ENCODE measurements at regions not wholly inside any gene's neighbourhood (a gene's known extent, or its start where the extent isn't known, plus 50 kb on each side); places are given as distances from the start of the nearest gene placed in this dataset.
"Not testable (repeated sequence)": the region's sequence is repeated elsewhere in the genome, so short reads cannot be mapped to it uniquely, and the experiment has no call there.

DNA sequence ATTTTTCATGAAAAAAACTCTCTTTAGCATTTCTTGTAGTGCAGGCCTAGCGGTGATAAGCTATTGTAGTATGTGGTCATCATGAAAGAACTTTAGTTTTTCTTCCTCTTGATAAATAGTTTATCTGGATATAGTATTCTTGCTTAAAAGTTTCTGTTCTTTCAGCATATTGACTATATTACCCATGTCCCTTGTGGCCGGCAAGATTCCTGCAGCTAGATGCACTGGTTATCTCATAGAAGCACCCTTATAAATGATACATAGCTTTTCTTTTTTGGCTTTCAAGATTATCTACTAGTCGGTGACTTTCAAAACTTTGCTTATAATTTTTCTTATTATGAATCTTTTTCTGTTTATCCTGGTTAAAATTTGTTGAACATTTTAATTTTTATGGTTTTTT is 234.8 kb downstream of the ALG10 start:
- Mint-ChIP-seq H3K27ac (no peak overlapping the region), H3K4me3 (no peak overlapping the region), H3K9me3 (no peaks in the 10 kb centered on the region), H3K27me3 (ENCODE audit: low read depth) (no peaks in the 10 kb centered on the region), H3K4me1 (ENCODE audit: low read depth) (no peaks in the 10 kb centered on the region), H3K36me3 (ENCODE audit: insufficient read depth in 2 of 2) (no peaks in the 10 kb centered on the region)
- ATAC-seq (replicated peaks in 1 of 2) (no peak), DNase-seq (no peak)

DNA sequence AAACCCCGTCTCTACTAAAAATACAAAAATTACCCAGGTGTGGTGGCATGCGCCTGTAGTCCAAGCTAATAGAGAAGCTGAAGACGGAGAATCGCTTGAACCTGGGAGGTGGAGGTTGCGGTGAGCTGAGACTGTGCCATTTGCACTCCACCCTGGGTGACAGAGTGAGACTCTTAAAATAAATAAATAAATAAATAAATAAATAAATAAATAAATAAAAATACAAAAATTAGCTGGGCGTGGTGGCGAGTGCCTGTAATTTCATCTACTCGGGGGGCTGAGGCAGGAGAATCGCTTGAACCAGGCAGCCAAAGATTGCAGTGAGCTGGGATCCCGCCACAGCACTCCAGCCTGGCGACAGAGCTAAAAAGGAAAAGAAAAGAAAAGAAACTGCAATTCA is 239.8 kb downstream of the ALG10 start:
- DNase-seq; H3K9me3 Mint-ChIP-seq; H3K27ac Mint-ChIP-seq; H3K4me1 Mint-ChIP-seq (ENCODE audit: low read depth); H3K27me3 Mint-ChIP-seq (ENCODE audit: low read depth); ATAC-seq (replicated peaks in 1 of 2); H3K4me3 Mint-ChIP-seq; H3K36me3 Mint-ChIP-seq (ENCODE audit: insufficient read depth in 2 of 2): not testable (repeated sequence)

GRCh38 chr12:34264110-34264509 is 241.8 kb downstream of the ALG10 start:
- H3K27ac Mint-ChIP-seq, result no peak overlapping the region
- H3K9me3 Mint-ChIP-seq, result peaks cover 0 to 6% of the 10 kb centered on the region in 2 donors
- no peak for DNase-seq
- ATAC-seq (replicated peaks in 1 of 2), result no peak
- no peaks in the 10 kb centered on the region for H3K4me1 Mint-ChIP-seq (ENCODE audit: low read depth)
- H3K36me3 Mint-ChIP-seq (ENCODE audit: insufficient read depth in 2 of 2), result peaks cover 0 to 5% of the 10 kb centered on the region in 2 donors
- no peaks in the 10 kb centered on the region for H3K27me3 Mint-ChIP-seq (ENCODE audit: low read depth)
- no peak overlapping the region for H3K4me3 Mint-ChIP-seq

DNA sequence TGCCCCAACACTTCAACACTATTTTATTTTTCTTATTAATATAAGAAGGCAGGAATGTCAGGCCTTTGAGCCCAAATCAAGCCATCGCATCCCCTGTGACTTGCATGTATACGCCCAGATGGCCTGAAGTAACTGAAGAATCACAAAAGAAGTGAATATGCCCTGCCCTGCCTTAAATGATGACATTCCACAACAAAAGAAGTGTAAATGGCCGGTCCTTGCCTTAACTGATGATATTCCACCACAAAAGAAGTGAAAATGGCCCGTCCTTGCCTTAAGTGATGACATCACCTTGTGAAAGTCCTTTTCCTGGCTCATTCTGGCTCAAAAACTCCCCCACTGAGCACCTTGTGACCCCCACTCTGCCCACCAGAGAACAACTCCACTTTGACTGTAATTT is 251.4 kb downstream of the ALG10 start:
- not testable (repeated sequence) for H3K36me3 Mint-ChIP-seq (ENCODE audit: insufficient read depth in 2 of 2); DNase-seq; H3K4me1 Mint-ChIP-seq (ENCODE audit: low read depth); ATAC-seq (replicated peaks in 1 of 2); H3K27ac Mint-ChIP-seq; H3K9me3 Mint-ChIP-seq; H3K27me3 Mint-ChIP-seq (ENCODE audit: low read depth); H3K4me3 Mint-ChIP-seq

GRCh38 chr12:34275129-34275528 is 252.8 kb downstream of the ALG10 start:
- DNase-seq (no peak), ATAC-seq (replicated peaks in 1 of 2) (no peak)
- no peaks in the 10 kb centered on the region for H3K27me3 Mint-ChIP-seq (ENCODE audit: low read depth)
- no peaks in the 10 kb centered on the region for H3K4me1 Mint-ChIP-seq (ENCODE audit: low read depth)
- H3K36me3 Mint-ChIP-seq (ENCODE audit: insufficient read depth in 2 of 2), result no peaks in the 10 kb centered on the region
- H3K9me3 Mint-ChIP-seq, result peaks cover 0 to 8% of the 10 kb centered on the region in 2 donors
- H3K27ac Mint-ChIP-seq, result no peak overlapping the region
- H3K4me3 Mint-ChIP-seq, result no peak overlapping the region

GRCh38 chr12:34286483-34286882 is 264.2 kb downstream of the ALG10 start:
- H3K36me3 Mint-ChIP-seq (ENCODE audit: insufficient read depth in 2 of 2), result peaks cover 0 to 30% of the 10 kb centered on the region in 2 donors
- no peak for DNase-seq
- no peak for ATAC-seq (replicated peaks in 1 of 2)
- no peak overlapping the region for H3K27ac Mint-ChIP-seq
- H3K4me1 Mint-ChIP-seq (ENCODE audit: low read depth), result no peaks in the 10 kb centered on the region
- H3K9me3 Mint-ChIP-seq, result peaks cover 16 to 23% of the 10 kb centered on the region in 2 donors
- H3K27me3 Mint-ChIP-seq (ENCODE audit: low read depth), result no peaks in the 10 kb centered on the region
- H3K4me3 Mint-ChIP-seq, result no peak overlapping the region

GRCh38 chr12:34286934-34287333 is 264.6 kb downstream of the ALG10 start:
- Mint-ChIP-seq H3K9me3 (peaks cover 16 to 23% of the 10 kb centered on the region in 2 donors), H3K27me3 (ENCODE audit: low read depth) (no peaks in the 10 kb centered on the region), H3K4me3 (no peak overlapping the region), H3K27ac (no peak overlapping the region), H3K4me1 (ENCODE audit: low read depth) (no peaks in the 10 kb centered on the region), H3K36me3 (ENCODE audit: insufficient read depth in 2 of 2) (peaks cover 0 to 30% of the 10 kb centered on the region in 2 donors)
- no peak for ATAC-seq (replicated peaks in 1 of 2)
- no peak for DNase-seq

DNA sequence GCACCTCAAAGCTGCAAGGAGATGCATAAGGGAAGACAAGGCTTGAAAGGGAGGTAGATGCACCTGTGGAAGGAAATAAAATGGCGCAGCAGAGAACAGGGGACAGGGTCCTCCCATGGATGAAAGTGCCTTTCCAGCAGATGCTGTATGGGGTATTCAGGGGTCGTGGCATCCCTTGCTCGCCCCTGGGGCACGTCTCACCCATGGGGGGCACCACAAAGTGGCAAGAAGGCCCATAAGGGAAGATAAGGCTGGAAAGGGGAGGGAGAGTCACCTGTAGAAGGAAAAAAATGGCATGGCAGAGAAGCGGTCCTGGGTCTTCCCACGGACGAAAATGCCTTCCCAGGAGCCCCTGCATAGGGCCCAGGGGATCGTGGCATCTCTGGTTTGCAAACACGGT is 265.1 kb downstream of the ALG10 start:
- Mint-ChIP-seq H3K27ac (no peak overlapping the region), H3K4me3 (no peak overlapping the region), H3K4me1 (ENCODE audit: low read depth) (no peaks in the 10 kb centered on the region), H3K9me3 (peaks cover 16 to 25% of the 10 kb centered on the region in 2 donors), H3K27me3 (ENCODE audit: low read depth) (no peaks in the 10 kb centered on the region), H3K36me3 (ENCODE audit: insufficient read depth in 2 of 2) (peaks cover 0 to 32% of the 10 kb centered on the region in 2 donors)
- no peak for DNase-seq
- no peak for ATAC-seq (replicated peaks in 1 of 2)

DNA sequence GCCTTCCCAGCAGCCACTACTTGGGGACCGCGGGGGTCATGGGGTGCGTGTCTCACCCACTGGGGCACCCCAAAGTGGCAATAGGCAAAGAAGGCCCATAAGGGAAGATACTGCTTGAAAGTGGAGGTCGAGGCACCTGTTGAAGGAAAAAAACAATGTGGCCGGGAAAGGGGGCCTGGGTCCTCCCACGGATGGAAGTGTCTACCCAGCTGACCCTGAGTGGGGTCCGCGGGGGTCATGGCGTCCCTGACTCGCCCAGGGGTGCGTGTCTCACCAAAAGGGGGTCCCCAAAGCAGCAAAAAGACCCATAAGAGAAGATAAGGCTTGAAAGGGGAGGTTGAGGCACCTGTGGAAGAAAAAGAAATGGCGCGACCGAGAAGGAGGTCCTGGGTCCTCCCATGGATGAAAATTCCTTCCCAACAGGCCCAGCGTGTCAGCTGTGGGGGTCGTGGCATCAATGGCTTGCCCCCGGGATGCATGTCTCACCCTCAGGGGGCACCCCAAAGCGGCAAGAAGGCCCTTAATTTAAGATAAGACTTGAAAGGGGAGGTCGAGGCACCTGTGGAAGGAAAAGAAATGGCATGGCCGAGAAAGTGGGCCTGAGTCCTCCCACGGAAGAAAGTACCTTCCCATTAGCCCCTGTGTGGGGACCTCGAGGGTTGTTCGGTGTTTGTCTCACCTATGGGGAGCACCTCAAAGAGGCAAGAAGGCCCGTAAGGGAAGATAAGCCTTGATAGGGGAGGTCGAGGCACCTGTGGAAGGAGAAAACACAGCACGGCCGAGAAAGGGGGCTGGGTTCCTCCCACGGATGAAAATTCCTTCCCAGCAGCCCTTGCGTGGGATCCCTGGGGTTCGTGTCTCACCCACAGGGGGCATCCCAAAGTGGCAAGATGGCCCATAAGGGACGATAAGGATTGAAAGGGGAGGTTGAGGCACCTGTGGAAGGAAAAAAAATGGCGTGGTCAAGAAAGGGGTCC is 266.0 kb downstream of the ALG10 start:
- no peak for DNase-seq
- no peak for ATAC-seq (replicated peaks in 1 of 2)
- Mint-ChIP-seq H3K9me3 (peaks cover 19 to 25% of the 10 kb centered on the region in 2 donors), H3K27me3 (ENCODE audit: low read depth) (no peaks in the 10 kb centered on the region), H3K4me3 (no peak overlapping the region), H3K27ac (no peak overlapping the region), H3K4me1 (ENCODE audit: low read depth) (no peaks in the 10 kb centered on the region), H3K36me3 (ENCODE audit: insufficient read depth in 2 of 2) (peaks cover 1 to 40% of the 10 kb centered on the region in 2 donors)

DNA sequence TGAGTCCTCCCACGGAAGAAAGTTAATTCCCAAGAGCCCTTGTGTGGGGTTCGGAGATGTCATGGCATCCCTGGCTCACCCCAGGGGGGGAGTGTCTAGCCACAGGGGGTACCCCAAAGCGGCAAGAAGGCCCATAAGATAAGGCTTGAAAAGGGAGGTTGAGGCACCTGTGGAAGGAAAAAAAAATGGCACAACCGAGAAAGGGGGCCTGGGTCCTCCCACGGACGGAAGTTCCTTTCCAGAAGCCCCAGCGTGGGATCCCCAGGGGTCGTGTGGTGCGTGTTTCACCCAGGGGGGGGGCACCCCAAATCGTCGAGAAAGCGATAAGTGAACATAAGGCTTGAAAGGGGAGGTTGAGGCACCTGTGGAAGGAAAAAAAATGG is 266.7 kb downstream of the ALG10 start:
- Mint-ChIP-seq H3K27me3 (ENCODE audit: low read depth) (no peaks in the 10 kb centered on the region), H3K4me3 (no peak overlapping the region), H3K36me3 (ENCODE audit: insufficient read depth in 2 of 2) (peaks cover 2 to 45% of the 10 kb centered on the region in 2 donors), H3K27ac (no peak overlapping the region), H3K9me3 (peaks cover 20 to 29% of the 10 kb centered on the region in 2 donors), H3K4me1 (ENCODE audit: low read depth) (no peaks in the 10 kb centered on the region)
- ATAC-seq (replicated peaks in 1 of 2) (no peak), DNase-seq (no peak)

- no peaks in the 10 kb centered on the region for H3K27me3 Mint-ChIP-seq (ENCODE audit: low read depth)
- H3K9me3 Mint-ChIP-seq, result peaks cover 20 to 31% of the 10 kb centered on the region in 2 donors
- H3K36me3 Mint-ChIP-seq (ENCODE audit: insufficient read depth in 2 of 2), result peaks cover 2 to 49% of the 10 kb centered on the region in 2 donors
- DNase-seq, result no peak
- H3K4me3 Mint-ChIP-seq, result no peak overlapping the region
- no peak for ATAC-seq (replicated peaks in 1 of 2)
- no peaks in the 10 kb centered on the region for H3K4me1 Mint-ChIP-seq (ENCODE audit: low read depth)
- no peak overlapping the region for H3K27ac Mint-ChIP-seq
These were observed 267.4 kb downstream of the ALG10 start for GRCh38 chr12:34289431-34290380.

DNA sequence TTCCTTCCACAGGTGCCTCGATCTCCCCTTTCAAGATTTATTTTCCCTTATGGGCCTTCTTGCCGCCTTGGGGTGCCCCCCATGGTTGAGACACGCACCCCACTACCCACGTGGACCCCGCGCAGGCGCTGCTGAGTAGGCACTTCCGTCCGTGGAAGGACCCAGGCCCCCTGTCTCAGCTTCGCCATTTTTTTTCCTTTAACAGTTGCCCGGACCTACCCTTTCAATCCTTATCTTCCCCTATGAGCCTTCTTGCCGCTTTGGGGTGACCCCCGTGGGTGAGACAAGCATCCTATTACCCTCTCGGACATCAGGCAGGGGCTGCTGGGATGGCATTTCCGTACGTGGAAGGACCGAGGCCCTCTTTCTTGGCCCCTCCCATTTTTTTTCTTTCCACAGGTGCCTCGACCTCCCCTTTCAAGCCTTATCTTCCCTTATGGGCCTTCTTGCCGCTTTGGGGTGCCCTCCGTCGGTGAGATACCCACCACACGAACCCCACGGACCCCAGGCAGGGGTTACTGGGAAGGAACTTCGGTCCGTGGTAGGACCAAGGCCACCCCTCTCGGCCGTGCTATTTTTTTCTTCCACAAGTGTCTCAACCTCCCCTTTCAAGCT is 268.2 kb downstream of the ALG10 start:
- peaks cover 2 to 52% of the 10 kb centered on the region in 2 donors for H3K36me3 Mint-ChIP-seq (ENCODE audit: insufficient read depth in 2 of 2)
- H3K27ac Mint-ChIP-seq, result no peak overlapping the region
- DNase-seq, result no peak
- no peak for ATAC-seq (replicated peaks in 1 of 2)
- H3K4me1 Mint-ChIP-seq (ENCODE audit: low read depth), result no peaks in the 10 kb centered on the region
- H3K4me3 Mint-ChIP-seq, result no peak overlapping the region
- no peaks in the 10 kb centered on the region for H3K27me3 Mint-ChIP-seq (ENCODE audit: low read depth)
- peaks cover 20 to 31% of the 10 kb centered on the region in 2 donors for H3K9me3 Mint-ChIP-seq

GRCh38 chr12:34291001-34291400 is 268.7 kb downstream of the ALG10 start:
- Mint-ChIP-seq H3K27me3 (ENCODE audit: low read depth) (no peaks in the 10 kb centered on the region), H3K4me1 (ENCODE audit: low read depth) (no peaks in the 10 kb centered on the region), H3K36me3 (ENCODE audit: insufficient read depth in 2 of 2) (peaks cover 2 to 53% of the 10 kb centered on the region in 2 donors), H3K9me3 (peaks cover 18 to 26% of the 10 kb centered on the region in 2 donors), H3K4me3 (no peak overlapping the region), H3K27ac (no peak overlapping the region)
- DNase-seq, result no peak
- ATAC-seq (replicated peaks in 1 of 2), result no peak

Measured in activated T-cell treated with anti-CD3 and anti-CD28 coated beads, Interleukin-2, amount 50 U/mL, for 72 hours (primary cell).